ENCODE measurements at regions not wholly inside any gene's neighbourhood (a gene's known extent, or its start where the extent isn't known, plus 50 kb on each side); places are given as distances from the start of the nearest gene placed in this dataset.
"Not testable (repeated sequence)": the region's sequence is repeated elsewhere in the genome, so short reads cannot be mapped to it uniquely, and the experiment has no call there.

DNA sequence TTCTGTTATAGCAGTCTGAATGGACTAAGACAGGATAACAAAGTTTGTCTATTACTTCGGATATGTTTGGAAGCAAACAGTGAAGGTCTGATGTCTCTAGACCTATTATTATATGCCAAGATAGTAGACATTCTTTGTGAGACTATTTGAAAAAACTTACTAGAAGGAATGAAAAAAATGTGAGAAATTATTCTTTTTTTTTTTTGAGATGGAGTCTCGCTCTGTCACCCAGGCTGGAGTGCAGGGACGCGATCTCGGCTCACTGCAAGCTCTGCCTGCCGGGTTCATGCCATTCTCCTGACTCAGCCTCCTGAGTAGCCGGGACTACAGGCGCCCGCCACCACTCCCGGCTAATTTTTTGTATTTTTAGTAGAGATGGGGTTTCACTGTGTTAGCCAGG lies 690.7 kb upstream of the SLC35B3 start:
- intact Hi-C loops (cut with micrococcal nuclease): not testable (repeated sequence)

DNA sequence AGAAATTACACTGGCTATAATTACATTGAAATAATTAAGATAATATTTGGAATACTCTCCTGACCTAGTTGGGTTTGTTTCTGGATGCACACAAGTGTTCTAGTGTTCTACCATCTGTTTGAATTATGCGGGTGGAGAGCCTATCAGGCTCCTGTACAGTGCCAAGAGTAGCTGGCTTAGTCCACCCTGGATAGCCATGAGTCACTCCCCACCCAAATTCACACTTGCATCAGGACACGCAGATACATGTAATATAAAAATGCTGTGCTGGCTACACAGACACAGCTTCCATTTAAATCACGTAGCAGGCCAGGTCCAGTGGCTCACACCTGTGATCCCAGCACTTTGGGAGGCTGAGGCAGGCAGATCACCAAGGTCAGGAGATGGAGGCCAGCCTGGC lies 686.2 kb upstream of the SLC35B3 start:
- intact Hi-C loops (cut with micrococcal nuclease): no loop called here

DNA sequence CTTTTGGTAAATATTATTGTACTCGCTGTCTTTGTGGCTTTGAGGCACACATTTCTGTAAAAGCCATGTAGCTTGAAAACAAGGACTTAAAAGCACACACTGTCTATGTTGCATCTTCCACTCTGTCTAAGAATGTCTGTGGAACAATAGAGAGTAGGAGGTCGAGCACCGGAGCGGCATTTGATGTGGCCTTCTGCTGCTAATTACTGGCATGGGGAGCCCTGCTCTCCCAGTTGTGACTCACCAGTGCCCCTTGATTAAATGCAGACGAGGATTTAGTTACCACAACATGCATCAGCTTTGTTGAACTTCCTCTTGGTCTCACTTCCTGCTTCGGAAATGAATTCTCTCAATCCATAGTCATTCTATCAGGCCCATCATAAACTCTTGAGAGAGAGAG lies 680.7 kb upstream of the SLC35B3 start:
- intact Hi-C loops (cut with micrococcal nuclease): no loop called here

DNA sequence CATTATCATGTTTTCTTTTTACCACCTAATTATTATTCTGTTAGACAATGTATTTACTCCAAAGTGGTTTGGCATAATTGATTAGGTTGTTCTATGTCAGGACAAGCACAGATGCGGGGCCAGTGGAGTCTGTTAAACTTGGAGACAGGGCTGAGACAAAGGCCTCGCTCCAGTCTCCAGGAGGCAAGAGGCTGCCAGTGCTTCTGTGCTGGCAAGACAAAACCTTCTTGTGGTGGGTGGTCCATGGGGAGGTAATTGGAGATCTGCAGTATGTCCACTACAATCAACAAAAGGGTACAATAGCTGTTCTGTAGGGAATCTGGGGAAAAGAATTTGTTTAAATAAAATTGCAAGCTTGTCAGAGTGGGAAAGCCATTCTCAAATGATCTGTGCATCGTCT lies 677.2 kb upstream of the SLC35B3 start:
- intact Hi-C loops (cut with micrococcal nuclease): no loop called here

DNA sequence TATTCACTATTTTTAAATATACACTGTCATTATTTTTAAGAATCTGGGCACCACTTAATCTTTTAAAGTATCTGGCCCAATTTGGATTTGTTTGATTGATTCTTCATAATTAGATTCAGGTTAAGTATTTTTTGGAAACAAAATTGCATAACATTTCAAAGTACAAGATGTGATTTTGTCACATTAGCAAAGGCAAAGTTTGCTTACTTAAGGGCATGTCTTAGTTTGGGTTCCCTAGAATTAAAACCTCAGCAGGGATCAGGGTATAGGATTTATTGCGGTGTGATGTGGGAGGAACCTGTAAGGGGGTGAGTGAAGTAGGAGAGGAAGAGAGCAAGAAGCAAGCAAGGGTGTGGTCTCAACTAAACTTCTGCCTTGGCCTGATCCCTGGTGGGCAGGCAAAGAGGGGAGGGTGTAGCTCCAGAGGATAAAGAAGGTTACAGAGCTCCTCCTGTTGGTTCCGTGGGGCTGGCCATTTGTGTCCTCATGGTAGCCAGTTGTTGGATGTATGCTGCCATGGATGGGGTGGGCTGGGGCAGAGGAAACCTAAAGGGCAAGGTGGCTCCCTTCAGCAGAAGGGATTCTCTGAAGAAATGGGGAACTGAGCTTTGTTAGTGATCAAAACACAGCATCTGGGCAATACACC lies 668.7 kb upstream of the SLC35B3 start:
- intact Hi-C loops (cut with micrococcal nuclease): no loop called here

DNA sequence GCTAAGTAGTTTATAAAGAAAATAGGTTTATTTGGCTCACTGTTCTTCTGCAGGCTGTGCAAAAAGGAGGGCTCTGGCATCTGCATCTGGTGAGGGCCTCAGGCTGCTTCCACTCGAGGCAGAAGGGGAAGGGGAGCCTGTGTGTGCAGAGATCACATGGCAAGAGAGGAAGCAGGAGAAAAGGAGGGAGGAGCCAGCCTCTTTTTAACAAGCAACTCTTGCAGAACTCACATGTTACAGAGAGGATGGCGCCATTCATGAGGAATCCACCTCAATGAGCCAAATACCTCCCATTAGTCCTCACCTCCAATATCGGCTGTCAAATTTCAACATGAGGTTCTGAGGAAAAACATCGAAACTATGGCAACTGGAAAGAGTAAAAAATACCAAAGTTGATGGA lies 666.6 kb upstream of the SLC35B3 start:
- intact Hi-C loops (cut with micrococcal nuclease): no loop called here

DNA sequence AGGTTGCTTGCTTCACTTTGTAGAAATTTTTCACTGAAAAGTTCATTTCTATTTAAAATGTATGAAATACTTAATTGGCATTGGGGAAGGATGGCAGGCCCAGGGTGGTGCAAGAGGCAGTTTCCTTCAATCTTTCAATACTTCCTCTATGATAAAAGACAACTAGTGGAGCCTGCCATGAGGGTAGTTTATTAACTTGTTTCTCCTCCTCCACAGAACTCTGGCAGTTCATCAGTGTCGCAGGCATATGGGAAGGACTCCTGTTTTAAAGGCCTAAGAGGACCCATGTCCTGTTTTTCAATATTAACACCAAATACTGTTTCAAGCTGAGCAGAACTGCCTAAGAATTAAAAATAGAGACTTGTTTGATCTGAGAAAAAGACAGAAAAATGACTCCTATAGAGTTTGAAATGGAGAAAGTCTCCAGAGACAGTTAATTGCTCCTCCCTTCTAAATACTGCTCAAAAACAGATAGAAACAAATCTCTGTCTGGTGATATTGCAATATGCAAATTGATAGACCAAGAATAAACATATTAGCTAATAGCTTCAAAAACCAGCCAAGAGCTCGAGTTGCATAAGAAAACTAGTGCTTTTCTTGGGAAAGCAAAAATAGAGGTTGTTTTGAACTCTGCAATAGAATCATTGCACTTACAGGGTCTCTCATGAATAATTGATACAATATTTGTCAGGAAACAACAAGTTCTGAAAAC lies 665.7 kb upstream of the SLC35B3 start:
- intact Hi-C loops (cut with micrococcal nuclease): no loop called here

DNA sequence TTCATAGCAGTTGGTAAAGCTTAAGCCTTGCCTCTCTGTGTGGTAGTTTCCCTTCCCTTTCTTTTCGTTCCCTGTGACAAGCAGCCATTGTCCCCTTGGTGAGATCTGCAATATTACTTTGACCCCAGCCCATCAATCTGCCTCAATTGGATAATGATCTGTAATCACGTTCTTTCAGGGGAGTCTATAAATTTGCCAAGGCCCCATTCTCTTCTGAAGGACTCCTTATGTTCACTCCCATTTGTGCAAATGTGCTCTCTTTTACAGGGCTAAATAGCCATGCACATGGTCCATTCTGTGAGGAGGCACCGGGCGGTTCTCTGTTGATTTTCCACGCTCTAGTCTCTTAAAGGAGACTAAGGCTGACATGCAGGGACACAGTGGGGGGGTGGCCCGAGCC lies 660.4 kb upstream of the SLC35B3 start:
- intact Hi-C loops (cut with micrococcal nuclease): no loop called here

DNA sequence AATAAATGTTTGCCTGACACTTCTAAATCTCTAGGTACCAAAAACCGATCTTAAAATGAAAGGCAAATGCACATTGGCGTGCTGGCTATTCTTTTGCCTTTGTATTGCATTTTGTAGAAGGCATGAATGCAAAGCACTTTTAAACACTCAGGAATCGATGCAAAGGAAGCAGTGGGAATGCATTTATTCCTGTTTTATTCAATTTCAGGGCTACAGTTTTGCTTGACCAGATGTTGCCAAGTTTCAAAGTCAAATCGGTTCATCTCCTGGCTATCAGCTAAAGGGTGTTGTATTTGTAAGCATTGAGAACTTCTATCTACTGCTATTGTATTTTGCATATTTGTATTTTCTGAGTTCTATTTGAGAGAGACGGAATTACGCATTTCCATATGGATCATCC lies 659.8 kb upstream of the SLC35B3 start:
- intact Hi-C loops (cut with micrococcal nuclease): no loop called here

DNA sequence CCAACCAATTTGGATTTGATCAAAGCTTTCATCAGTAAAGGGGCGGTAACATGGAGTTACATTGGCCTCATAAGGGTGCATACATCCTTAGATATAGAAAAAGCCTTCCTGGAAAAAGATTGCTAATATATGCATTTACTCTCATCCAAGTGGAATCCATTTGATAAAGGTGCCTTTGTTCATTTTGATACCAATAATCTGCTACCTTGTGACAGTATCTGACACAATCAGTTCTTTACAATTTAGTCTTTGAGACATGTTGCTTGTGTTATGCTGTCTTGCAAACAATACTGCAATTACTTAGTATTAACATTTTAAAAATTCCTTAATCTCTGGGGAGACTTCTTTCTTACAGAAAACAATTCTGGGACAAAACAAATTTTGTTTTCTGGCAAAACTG lies 654.4 kb upstream of the SLC35B3 start:
- intact Hi-C loops (cut with micrococcal nuclease): no loop called here

DNA sequence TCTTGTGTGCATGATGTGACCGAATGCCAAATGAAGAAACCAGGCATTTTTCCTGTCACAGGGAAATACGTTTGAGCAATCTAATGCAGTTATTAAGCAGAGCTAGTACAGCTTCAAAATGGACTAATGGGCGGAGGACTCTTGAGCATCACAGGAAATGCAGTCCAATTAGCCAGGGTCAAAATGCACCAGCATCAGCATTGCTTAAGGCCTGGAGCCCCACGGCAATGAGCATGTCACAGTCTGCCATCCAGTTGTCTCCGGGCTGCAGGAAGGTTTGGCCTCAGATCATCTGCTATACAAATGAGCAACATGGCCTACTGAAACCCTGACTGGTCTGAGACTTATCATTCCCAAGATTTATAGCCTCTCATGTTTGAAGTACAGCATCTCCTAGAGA lies 652.1 kb upstream of the SLC35B3 start:
- intact Hi-C loops (cut with micrococcal nuclease): no loop called here

DNA sequence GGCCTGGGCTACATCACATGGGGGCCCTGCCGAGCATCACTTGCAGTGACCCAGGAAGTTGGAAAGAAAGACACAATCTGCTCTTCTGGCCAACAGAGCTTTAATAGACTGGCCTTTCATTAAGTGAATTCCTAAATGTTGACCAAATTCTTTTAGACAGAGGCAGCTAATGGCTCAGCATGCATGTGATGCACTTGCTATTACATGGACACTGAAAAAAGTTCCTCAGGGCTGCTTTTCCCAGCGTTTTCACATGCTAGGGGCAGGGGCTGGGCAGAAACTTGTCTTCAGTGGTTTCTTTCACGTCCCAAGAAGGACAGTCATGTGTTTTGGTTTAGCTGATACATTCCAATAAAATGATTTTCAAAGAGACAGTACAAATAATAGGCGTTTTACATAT lies 651.0 kb upstream of the SLC35B3 start:
- intact Hi-C loops (cut with micrococcal nuclease): no loop called here

DNA sequence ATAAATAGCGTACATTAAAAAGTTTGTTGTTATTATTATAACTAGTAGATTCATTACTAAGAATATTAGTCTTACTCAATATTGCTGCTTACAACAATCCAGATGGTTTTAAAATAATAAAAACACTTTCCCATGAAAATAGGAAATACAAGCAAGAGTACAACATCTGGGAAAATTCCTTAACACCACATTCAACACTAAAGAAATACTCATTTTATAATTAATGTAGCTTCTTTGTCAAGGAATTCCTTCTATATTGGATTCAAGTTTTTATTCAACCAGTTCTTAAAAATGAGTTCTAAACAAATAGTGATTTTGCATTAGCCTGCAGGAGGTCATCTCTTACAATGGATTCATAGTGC lies 650.3 kb upstream of the SLC35B3 start:
- intact Hi-C loops (cut with micrococcal nuclease): no loop called here

DNA sequence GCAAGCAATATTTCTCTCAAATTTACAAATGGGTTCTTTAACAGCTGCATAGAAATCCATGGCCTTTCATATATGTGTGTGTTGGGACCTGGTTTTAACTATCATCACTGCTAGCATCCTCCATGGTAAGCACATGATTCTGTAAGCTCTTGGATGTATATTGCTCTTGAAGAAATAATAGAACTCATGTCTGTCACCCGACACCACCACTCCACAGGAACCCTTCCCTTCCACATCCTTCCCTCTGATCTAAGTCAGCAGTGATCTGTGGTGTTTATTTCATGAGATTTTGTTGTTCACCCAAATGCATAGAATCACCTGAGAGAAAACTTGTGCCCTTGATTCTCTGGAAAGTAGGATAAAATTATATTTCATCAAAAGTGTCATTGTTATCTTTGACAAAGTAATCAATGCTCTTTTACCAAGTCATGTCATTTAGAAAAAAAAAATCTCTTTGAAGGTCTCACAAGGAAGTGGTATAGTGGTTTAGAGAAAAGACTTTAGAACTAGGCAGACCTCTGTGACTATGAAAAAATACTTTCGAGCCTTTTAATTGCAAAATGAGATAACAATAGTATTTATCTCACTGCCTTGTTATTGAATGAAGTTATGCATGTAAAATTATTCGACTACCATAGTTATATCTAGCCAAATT lies 649.8 kb upstream of the SLC35B3 start:
- intact Hi-C loops (cut with micrococcal nuclease): no loop called here

DNA sequence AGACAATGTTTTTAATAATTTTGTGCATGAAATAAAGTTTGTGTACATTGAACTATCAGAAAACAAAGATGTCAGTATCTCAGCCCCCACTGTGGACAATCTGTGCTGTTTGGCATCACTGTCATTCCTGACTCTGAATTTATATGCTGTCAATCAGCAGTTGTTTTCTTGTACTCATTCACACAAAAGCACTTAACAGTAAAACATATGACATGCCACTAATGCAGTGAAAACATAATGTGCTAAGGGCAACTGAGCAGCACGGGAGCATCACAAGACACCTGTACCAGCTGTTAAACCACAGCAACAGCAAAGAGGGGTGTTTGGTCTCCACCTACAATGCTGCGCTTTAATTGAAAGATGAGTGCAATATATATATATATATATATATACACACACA lies 647.8 kb upstream of the SLC35B3 start:
- intact Hi-C loops (cut with micrococcal nuclease): no loop called here

DNA sequence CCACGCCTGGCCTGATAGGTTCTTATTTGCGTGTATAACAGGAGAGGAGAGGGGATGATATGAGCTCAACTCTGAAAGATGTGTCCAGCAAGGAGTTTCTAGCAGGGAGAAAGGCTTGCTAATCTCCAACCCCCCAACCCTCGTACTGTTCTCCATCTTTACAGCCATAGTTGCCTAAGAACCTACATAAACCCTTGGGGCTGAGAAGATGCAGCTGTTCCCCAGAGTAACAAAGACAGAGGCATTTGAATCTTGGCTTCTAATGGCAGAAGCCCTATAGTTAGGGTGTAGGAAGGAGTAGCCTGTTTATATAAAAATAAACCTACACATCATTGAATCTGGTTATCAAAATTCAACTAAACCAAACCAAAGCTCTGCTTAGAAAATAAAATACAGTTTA lies 631.4 kb upstream of the SLC35B3 start:
- intact Hi-C loops (cut with micrococcal nuclease): no loop called here

DNA sequence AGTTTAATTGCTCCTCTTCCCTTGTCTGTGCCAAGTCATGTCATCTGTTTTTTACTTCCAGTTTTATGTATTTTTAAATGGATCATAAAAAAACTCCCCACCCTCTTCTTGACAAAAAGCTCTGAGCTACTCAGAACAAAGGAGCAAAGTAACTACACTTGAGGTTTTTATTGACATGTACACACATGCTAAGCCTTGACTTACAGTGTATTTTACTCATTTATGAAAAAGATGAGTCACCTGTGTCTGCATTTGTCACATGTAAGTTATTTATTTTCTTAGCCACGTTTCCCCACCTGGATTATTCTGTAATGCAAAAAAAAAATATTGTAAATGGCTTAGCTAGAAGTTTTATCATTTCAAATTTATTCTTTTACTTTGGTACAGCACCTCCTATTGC lies 628.8 kb upstream of the SLC35B3 start:
- intact Hi-C loops (cut with micrococcal nuclease): no loop called here

DNA sequence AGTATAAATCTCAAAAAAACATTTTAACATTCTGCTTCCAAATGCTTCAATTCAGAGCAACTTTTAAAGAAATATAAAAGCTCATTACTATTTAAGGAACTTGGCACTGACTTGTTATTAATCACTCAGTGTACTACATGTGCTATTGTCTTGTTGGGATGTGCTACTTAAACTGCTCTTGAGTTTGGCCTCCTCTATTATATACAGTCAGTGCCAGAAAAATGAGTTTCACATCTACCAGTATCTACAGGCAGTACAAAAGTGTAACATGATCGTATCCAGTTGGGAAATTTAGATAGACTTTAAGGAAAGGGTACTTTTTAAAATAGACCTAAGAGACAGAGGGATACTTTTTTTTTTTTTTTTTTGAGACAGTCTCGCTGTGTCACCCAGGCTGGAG lies 627.3 kb upstream of the SLC35B3 start:
- intact Hi-C loops (cut with micrococcal nuclease): no loop called here

DNA sequence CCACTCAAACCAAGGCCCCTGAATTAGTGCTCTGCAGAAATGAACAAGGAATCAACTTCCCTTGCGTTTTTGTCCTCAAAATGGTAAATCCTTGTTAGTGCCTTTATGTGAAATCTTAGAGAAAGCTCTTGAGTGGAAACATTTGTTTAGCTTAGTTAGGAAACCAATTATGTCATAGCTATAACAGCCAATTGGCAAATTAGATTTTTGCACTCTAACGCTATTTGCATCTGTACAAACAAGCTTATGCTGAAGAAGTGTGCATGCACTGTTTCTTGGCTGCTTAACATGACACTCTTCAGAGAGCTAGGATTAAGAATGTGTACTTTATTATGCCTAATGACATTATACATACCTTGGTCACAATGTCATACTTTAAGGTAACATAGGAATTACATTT lies 622.6 kb upstream of the SLC35B3 start:
- intact Hi-C loops (cut with micrococcal nuclease): no loop called here

DNA sequence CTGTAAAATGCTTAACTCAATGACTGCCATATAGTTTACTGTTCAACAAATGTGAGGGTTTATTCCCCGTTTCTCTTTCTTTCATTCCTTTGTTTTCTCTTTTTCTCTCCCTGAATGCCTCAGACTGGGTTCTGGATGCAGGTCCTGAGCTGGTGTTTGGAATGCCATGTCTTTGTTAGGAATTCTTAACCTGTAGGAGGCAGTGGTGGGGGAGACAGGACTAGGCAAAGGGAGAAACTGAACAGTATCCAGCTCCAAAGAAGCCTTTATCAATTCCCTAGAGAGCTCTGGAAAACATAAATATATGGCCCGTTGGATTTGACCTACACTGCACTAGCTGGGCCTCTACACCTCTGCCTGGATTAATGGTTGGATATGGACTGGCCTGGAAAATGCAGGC lies 621.2 kb upstream of the SLC35B3 start:
- intact Hi-C loops (cut with micrococcal nuclease): no loop called here

DNA sequence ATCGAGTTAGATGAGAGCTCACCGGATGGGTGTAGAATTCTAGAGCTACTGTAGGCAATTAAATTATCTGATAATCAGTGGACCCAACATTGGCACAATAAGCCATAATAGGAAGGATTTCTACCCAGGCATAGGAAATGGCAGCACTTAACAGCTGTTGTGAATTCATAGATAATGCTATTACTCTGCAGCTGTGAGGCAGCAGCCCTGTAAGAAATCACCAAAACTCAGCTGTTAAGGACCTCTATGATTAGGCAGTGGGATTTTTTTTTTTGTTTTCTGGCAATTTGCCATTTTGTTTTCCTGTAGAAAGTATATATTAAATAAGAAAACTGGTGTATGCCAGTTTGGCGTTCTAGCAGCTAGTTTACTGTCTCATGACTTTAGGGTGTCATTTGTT lies 609.1 kb upstream of the SLC35B3 start:
- intact Hi-C loops (cut with micrococcal nuclease): no loop called here

DNA sequence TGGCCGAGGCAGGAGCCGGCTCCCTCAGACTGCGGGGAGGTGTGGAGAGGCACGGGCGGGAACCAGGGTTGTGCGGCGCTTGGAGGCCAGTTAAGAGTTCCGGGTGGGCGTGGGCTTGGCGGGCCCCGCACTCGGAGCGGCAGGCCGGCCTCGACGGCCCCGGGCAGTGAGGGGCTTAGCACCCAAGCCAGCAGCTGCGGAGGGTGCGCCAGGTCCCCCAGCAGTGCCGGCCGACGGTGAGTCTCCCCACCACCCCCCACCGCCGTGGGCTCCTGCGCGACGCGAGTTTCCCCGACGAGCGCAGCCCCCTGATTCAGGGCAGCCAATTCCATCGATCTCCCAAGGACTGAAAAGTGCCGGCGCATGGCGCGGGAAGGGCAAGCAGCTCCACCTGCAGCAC lies 605.4 kb upstream of the SLC35B3 start:
- intact Hi-C loops (cut with micrococcal nuclease): no loop called here

DNA sequence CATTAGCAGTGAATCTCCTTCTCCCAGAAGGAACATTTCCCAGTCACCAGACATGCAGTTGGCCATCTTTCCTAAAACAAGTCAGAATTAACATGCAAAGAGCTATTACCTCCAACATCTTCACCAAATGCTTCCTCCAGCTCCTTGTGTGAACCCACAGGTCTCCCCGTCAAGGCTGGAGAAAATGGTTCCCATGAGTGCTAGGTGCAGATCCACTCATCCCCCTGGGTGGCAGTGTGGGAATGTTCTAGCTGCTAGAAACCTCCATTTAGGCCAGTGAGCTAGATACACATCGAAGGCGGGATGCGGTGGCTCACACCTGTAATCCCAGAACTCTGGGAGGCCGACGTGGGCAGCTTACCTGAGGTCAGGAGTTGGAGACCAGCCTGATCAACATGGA lies 603.9 kb upstream of the SLC35B3 start:
- intact Hi-C loops (cut with micrococcal nuclease): no loop called here

Data from T-helper 1 cell treated with Interleukin-12 subunit alpha and Interleukin-12 subunit beta and Interleukin-4 antibody, amounts not matched to agents 30 ng/mL and 1 ng/mL, for 36 hours (primary cell).